ENCODE measurements at regions not wholly inside any gene's neighbourhood (a gene's known extent, or its start where the extent isn't known, plus 50 kb on each side); places are given as distances from the start of the nearest gene placed in this dataset.
A peak's percentile ranks its signal among the peaks of the same experiment; 100 is the strongest.
"Not testable (repeated sequence)": the region's sequence is repeated elsewhere in the genome, so short reads cannot be mapped to it uniquely, and the experiment has no call there.

GRCh38 chr10:109046427-109046826 is 876.9 kb downstream of the XPNPEP1 start:
- DNase-seq = not testable (repeated sequence)

GRCh38 chr10:109040622-109041021 is 882.7 kb downstream of the XPNPEP1 start:
- no peak for DNase-seq

- DNase-seq = no peak
Observed at GRCh38 chr10:109037978-109038377, 885.3 kb downstream of the XPNPEP1 start.

- peak; percentile 14 for DNase-seq
Observed at GRCh38 chr10:109030581-109031210, 892.6 kb downstream of the XPNPEP1 start.

- no peak for DNase-seq
Observed at GRCh38 chr10:109029870-109030269, 893.4 kb downstream of the XPNPEP1 start.

GRCh38 chr10:109027534-109028185 is 895.7 kb downstream of the XPNPEP1 start:
- no peak for DNase-seq

- no peak for DNase-seq
Observed at GRCh38 chr10:109025172-109025571, 898.1 kb downstream of the XPNPEP1 start.

GRCh38 chr10:109022417-109023049 is 900.8 kb downstream of the XPNPEP1 start:
- DNase-seq = no peak

GRCh38 chr10:109019001-109019424 is 904.3 kb downstream of the XPNPEP1 start:
- peak; percentile 35 for DNase-seq

GRCh38 chr10:109007514-109007913 is 915.8 kb downstream of the XPNPEP1 start:
- DNase-seq = no peak

- DNase-seq = no peak
Observed at GRCh38 chr10:108990441-108990840, 932.9 kb downstream of the XPNPEP1 start.

GRCh38 chr10:108989976-108990375 is 933.3 kb downstream of the XPNPEP1 start:
- no peak for DNase-seq

GRCh38 chr10:108982159-108982558 is 941.2 kb downstream of the XPNPEP1 start:
- DNase-seq = no peak

- DNase-seq = no peak
Observed at GRCh38 chr10:108980869-108981268, 942.4 kb downstream of the XPNPEP1 start.

GRCh38 chr10:108975459-108976058 is 947.8 kb downstream of the XPNPEP1 start:
- no peak for DNase-seq

- DNase-seq = peak; percentile 28
Observed at GRCh38 chr10:108970016-108970415, 953.3 kb downstream of the XPNPEP1 start.

- no peak for DNase-seq
Observed at GRCh38 chr10:108966411-108966810, 956.9 kb downstream of the XPNPEP1 start.

- no peak for DNase-seq
Observed at GRCh38 chr10:108966005-108966404, 957.3 kb downstream of the XPNPEP1 start.

- DNase-seq = no peak
Observed at GRCh38 chr10:108962172-108962571, 961.1 kb downstream of the XPNPEP1 start.

GRCh38 chr10:108957681-108958080 is 965.6 kb downstream of the XPNPEP1 start:
- no peak for DNase-seq

GRCh38 chr10:108956149-108956548 is 967.2 kb downstream of the XPNPEP1 start:
- DNase-seq = no peak

GRCh38 chr10:108920029-108920428 is 1003.3 kb downstream of the XPNPEP1 start:
- not testable (repeated sequence) for DNase-seq

GRCh38 chr10:108913300-108913699 is 1010.0 kb downstream of the XPNPEP1 start:
- DNase-seq = no peak
